PC-9 (cell line): ENCODE measurements at regions not wholly inside any gene's neighbourhood (a gene's known extent, or its start where the extent isn't known, plus 50 kb on each side); places are given as distances from the start of the nearest gene placed in this dataset.

ENCODE experiments used
- BruUV-seq: library from RNA; stranded (reverse); fragments of 400-500 nt; replicated peaks from 2 replicates; lab custom pipeline; 2021; lab: Mats Ljungman, UMichigan
- CTCF ChIA-PET: fragments of 300-600 bp; sonication (Branson Sonifier 250); formaldehyde crosslinking; loops from one replicate; lab custom pipeline; 2022; ENCODE audit warnings: antibody characterized with exemption; lab: Charles Lee
- POLR2A ChIA-PET: fragments of 300-600 bp; sonication (Branson Sonifier 250); formaldehyde crosslinking; loops from one replicate; lab custom pipeline; 2022; ENCODE audit warnings: antibody characterized with exemption; ENCODE audit not compliant: unreplicated experiment; lab: Charles Lee
- DNase-seq, 2 experiments: peaks; one replicate each; pipeline versions ENCODE4 v3.0.0 to v3.0.0-alpha.2; 2015 to 2022; ENCODE audit warnings: mixed read lengths in 1 of 2
- H2AFZ ChIP-seq: fragments of 200-600 bp; sonication (generic); 2 replicates; pipeline ENCODE4 v1.8.1; 2017; ENCODE audit warnings: antibody characterized with exemption
- H3F3A ChIP-seq: fragments of 200-600 bp; sonication (generic); 2 replicates; pipeline ENCODE4 v1.8.1; 2017; ENCODE audit warnings: antibody characterized with exemption, mild to moderate bottlenecking, low read depth; ENCODE audit not compliant: insufficient read depth
- H3K27ac ChIP-seq: fragments of 200-600 bp; sonication (generic); 2 replicates; pipeline ENCODE4 v1.6.1; 2016; ENCODE audit warnings: mixed run types
- H3K27me3 ChIP-seq: fragments of 200-600 bp; sonication (generic); 2 replicates; pipeline ENCODE4 v1.6.1; 2016; ENCODE audit warnings: low read depth, mixed run types; ENCODE audit not compliant: insufficient read depth
- H3K36me3 ChIP-seq: fragments of 200-600 bp; sonication (generic); 2 replicates; pipeline ENCODE4 v1.6.1; 2016; ENCODE audit warnings: low read depth, mixed run types
- H3K4me1 ChIP-seq: fragments of 200-600 bp; sonication (generic); replicated peaks from 2 replicates; pipeline ENCODE4 v1.6.1; 2016; ENCODE audit warnings: mixed run types; ENCODE audit not compliant: insufficient read depth
- H3K4me2 ChIP-seq: fragments of 200-600 bp; sonication (generic); 2 replicates; pipeline ENCODE4 v1.6.1; 2017; ENCODE audit warnings: mixed run types
- H3K4me3 ChIP-seq: fragments of 200-600 bp; sonication (generic); 2 replicates; pipeline ENCODE4 v1.6.1; 2016; ENCODE audit warnings: mixed run types
- H3K79me2 ChIP-seq: fragments of 200-600 bp; sonication (generic); 2 replicates; pipeline ENCODE4 v1.6.1; 2017; ENCODE audit warnings: low read depth, mixed run types
- H3K9me2 ChIP-seq: fragments of 200-600 bp; sonication (generic); 2 replicates; pipeline ENCODE4 v1.8.1; 2017; ENCODE audit warnings: mild to moderate bottlenecking; ENCODE audit not compliant: insufficient read depth
- H3K9me3 ChIP-seq: fragments of 200-600 bp; sonication (generic); 2 replicates; pipeline ENCODE4 v1.8.1; 2016; ENCODE audit warnings: low read depth; ENCODE audit not compliant: insufficient read depth
- H4K20me1 ChIP-seq: fragments of 200-600 bp; sonication (generic); 2 replicates; pipeline ENCODE4 v1.8.1; 2017; ENCODE audit not compliant: insufficient read depth
- CTCF ChIP-seq: fragments of 200-600 bp; sonication (generic); conservative IDR thresholded peaks from 2 replicates; pipeline ENCODE4 v1.6.1; 2017; ENCODE audit warnings: mixed run types, antibody characterized with exemption, mild to moderate bottlenecking, moderate library complexity
- EZH2 ChIP-seq: fragments of 200-600 bp; sonication (generic); IDR thresholded peaks from 2 replicates; pipeline ENCODE4 v1.8.0; 2017; ENCODE audit warnings: antibody characterized with exemption, low read depth
- intact Hi-C: fragments of 100-400 bp; cut with micrococcal nuclease; formaldehyde crosslinking; loops from one replicate; pipeline ENCODE4 v1.10.0; 2022; ENCODE audit not compliant: unreplicated experiment

GRCh38 chr13:40408602-40409001, 257.8 kb downstream of the FOXO1 start:
- Histone ChIP-seq H3K4me2 (no peak overlapping the region), H3K27ac (no peak overlapping the region), H3F3A (0 out of 2 replicates have a peak, but pooled peaks cover 9% of the 10 kb centered on the region), H3K9me3 (no peaks in the 10 kb centered on the region), H3K36me3 (no peaks in the 10 kb centered on the region), H3K4me1 (peaks cover 25% of the 10 kb centered on the region), H3K27me3 (no peaks in the 10 kb centered on the region), H2AFZ (no peak overlapping the region), H4K20me1 (no peaks in the 10 kb centered on the region), H3K4me3 (no peak overlapping the region), H3K79me2 (no peaks in the 10 kb centered on the region), H3K9me2 (no peaks in the 10 kb centered on the region)
- CTCF ChIA-PET: interaction anchor here (0.6 kb wide), 1 partner anchor 183 kb away, joined by 3 read pairs; no protein-coding TSS in a partner anchor
- peak in 1 of 2 experiments; percentile 36 for DNase-seq
- POLR2A ChIA-PET: no interaction called here
- TF ChIP-seq EZH2: no peak
- TF ChIP-seq CTCF: no peak
- no TSS peak for BruUV-seq
- intact Hi-C loops: no loop called here

GRCh38 chr13:40409278-40409677, 257.2 kb downstream of the FOXO1 start:
- H3K4me1 ChIP-seq: peaks cover 22% of the 10 kb centered on the region
- H3K36me3 ChIP-seq: no peaks in the 10 kb centered on the region
- intact Hi-C loops: no loop called here
- no peak overlapping the region for H2AFZ ChIP-seq
- no peak overlapping the region for H3K27ac ChIP-seq
- CTCF ChIA-PET: no interaction called here
- no peak for TF ChIP-seq CTCF
- TF ChIP-seq EZH2: no peak
- no peaks in the 10 kb centered on the region for H3K79me2 ChIP-seq
- H3F3A ChIP-seq: 0 out of 2 replicates have a peak, but pooled peaks cover 9% of the 10 kb centered on the region
- no peak overlapping the region for H3K4me3 ChIP-seq
- BruUV-seq: no TSS peak
- POLR2A ChIA-PET: no interaction called here
- no peaks in the 10 kb centered on the region for H4K20me1 ChIP-seq
- H3K9me3 ChIP-seq: no peaks in the 10 kb centered on the region
- no peak overlapping the region for H3K4me2 ChIP-seq
- no peak for DNase-seq
- H3K9me2 ChIP-seq: no peaks in the 10 kb centered on the region
- H3K27me3 ChIP-seq: no peaks in the 10 kb centered on the region

- no peak for DNase-seq
- Histone ChIP-seq H3K4me1 (peaks cover 22% of the 10 kb centered on the region), H3K79me2 (no peaks in the 10 kb centered on the region), H3K9me2 (no peaks in the 10 kb centered on the region), H4K20me1 (no peaks in the 10 kb centered on the region), H3K27me3 (no peaks in the 10 kb centered on the region), H3K4me2 (no peak overlapping the region), H2AFZ (no peak overlapping the region), H3K36me3 (no peaks in the 10 kb centered on the region), H3K27ac (no peak overlapping the region), H3K9me3 (no peaks in the 10 kb centered on the region), H3K4me3 (no peak overlapping the region), H3F3A (0 out of 2 replicates have a peak, but pooled peaks cover 9% of the 10 kb centered on the region)
- no peak for TF ChIP-seq CTCF
- no TSS peak for BruUV-seq
- CTCF ChIA-PET: no interaction called here
- intact Hi-C loops: no loop called here
- POLR2A ChIA-PET: no interaction called here
These were observed 256.1 kb downstream of the FOXO1 start for GRCh38 chr13:40410315-40410714.
